Keratinocyte (primary cell): ENCODE measurements at regions not wholly inside any gene's neighbourhood (a gene's known extent, or its start where the extent isn't known, plus 50 kb on each side); places are given as distances from the start of the nearest gene placed in this dataset.

Experiments used
- DNase-seq: peaks from one replicate; pipeline ENCODE4 v3.0.0-alpha.2; 2011; ENCODE audit warnings: low read depth, missing footprints, low spot score
- FAIRE-seq: peaks from 2 replicates; lab custom pipeline; 2011; peaks lifted over from hg19 to GRCh38; lab: Jason Lieb, UNC
- H2AFZ ChIP-seq: 2 replicates; pipeline ENCODE4 v1.6.0; 2012; ENCODE audit warnings: low read length, control low read depth, inconsistent platforms; ENCODE audit not compliant: control insufficient read depth
- H3K27ac ChIP-seq: 2 replicates; pipeline ENCODE4 v1.5.1; 2011; ENCODE audit warnings: low read length; ENCODE audit not compliant: control insufficient read depth, insufficient read depth
- H3K27me3 ChIP-seq: 3 replicates; pipeline ENCODE4 v1.6.0; 2011; ENCODE audit warnings: low read length; ENCODE audit not compliant: control insufficient read depth, insufficient read depth; ENCODE audit errors: extremely low read depth
- H3K36me3 ChIP-seq, 2 experiments: 2 replicates in 1 of 2; 3 replicates in 1 of 2; pipeline ENCODE4 v1.5.1; 2011; ENCODE audit warnings: low read length in 2 of 2, mild to moderate bottlenecking in 1 of 2; ENCODE audit not compliant: control insufficient read depth in 2 of 2, insufficient read depth in 2 of 2; ENCODE audit errors: extremely low read depth in 1 of 2
- H3K4me1 ChIP-seq: 3 replicates; pipeline ENCODE4 v1.5.1; 2011; ENCODE audit warnings: low read length; ENCODE audit not compliant: control insufficient read depth, insufficient read depth; ENCODE audit errors: extremely low read depth
- H3K4me2 ChIP-seq: 3 replicates; pipeline ENCODE4 v1.6.0; 2011; ENCODE audit warnings: low read depth, low read length; ENCODE audit not compliant: control insufficient read depth, insufficient read depth; ENCODE audit errors: extremely low read depth
- H3K4me3 ChIP-seq, 3 experiments: fragments of 200-600 bp in 1 of 3; sonication (generic) in 1 of 3; 2 replicates in 2 of 3; 3 replicates in 1 of 3; pipeline ENCODE4 v1.5.1; 2011 to 2016; ENCODE audit warnings: low read length in 3 of 3, mild to moderate bottlenecking in 3 of 3, control low read depth in 2 of 3, inconsistent platforms in 1 of 3, low read depth in 1 of 3, mixed read lengths in 1 of 3, mixed run types in 1 of 3, moderate library complexity in 1 of 3; ENCODE audit not compliant: control insufficient read depth in 2 of 3, insufficient read depth in 2 of 3; ENCODE audit errors: extremely low read depth in 1 of 3
- H3K79me2 ChIP-seq: 2 replicates; pipeline ENCODE4 v1.6.0; 2012; ENCODE audit warnings: low read length; ENCODE audit not compliant: control insufficient read depth, insufficient read depth
- H3K9ac ChIP-seq: 3 replicates; pipeline ENCODE4 v1.6.0; 2011; ENCODE audit warnings: low read length; ENCODE audit not compliant: control insufficient read depth, insufficient read depth; ENCODE audit errors: extremely low read depth
- H3K9me1 ChIP-seq: 3 replicates; pipeline ENCODE4 v1.6.0; 2011; ENCODE audit warnings: low read length; ENCODE audit not compliant: control insufficient read depth, insufficient read depth; ENCODE audit errors: extremely low read depth
- H3K9me3 ChIP-seq: 2 replicates; pipeline ENCODE4 v1.5.1; 2012; ENCODE audit warnings: low read depth, low read length; ENCODE audit not compliant: control insufficient read depth
- H4K20me1 ChIP-seq: 3 replicates; pipeline ENCODE4 v1.6.0; 2011; ENCODE audit warnings: low read length; ENCODE audit not compliant: control insufficient read depth, insufficient read depth; ENCODE audit errors: extremely low read depth
- CTCF ChIP-seq, 3 experiments: IDR thresholded peaks in 1 of 3; conservative IDR thresholded peaks in 1 of 3; optimal IDR thresholded peaks in 1 of 3; 2 replicates in 2 of 3; 3 replicates in 1 of 3; pipeline versions ENCODE3 to v1.5.1; 2011; ENCODE audit warnings: low read length in 3 of 3, mild to moderate bottlenecking in 3 of 3, moderate library complexity in 2 of 3, control low read depth in 1 of 3, inconsistent platforms in 1 of 3; ENCODE audit not compliant: insufficient read depth in 2 of 3; ENCODE audit errors: extremely low read depth in 1 of 3
- EZH2 ChIP-seq: IDR thresholded peaks from one replicate; pipeline ENCODE4 v1.6.1; 2012; ENCODE audit warnings: inconsistent platforms, mild to moderate bottlenecking, low read length, moderate library complexity
- dilution Hi-C: fragments of 300-500 bp; cut with MboI; formaldehyde crosslinking; loops from one replicate; pipeline ENCODE4 v1.7.0; 2020; ENCODE audit warnings: low sequenced_read_pairs; ENCODE audit not compliant: extremely low pct_ligation_motif_present

GRCh38 chr3:99159220-99159762, 257.8 kb upstream of the DCBLD2 start:
- Histone ChIP-seq H3K9me1 (no peaks in the 10 kb centered on the region), H3K79me2 (no peaks in the 10 kb centered on the region), H4K20me1 (no peaks in the 10 kb centered on the region), H3K9me3 (peaks cover 11% of the 10 kb centered on the region), H3K9ac (no peak overlapping the region), H3K4me1 (no peaks in the 10 kb centered on the region), H2AFZ (no peak overlapping the region), H3K36me3 (no peaks in the 10 kb centered on the region), H3K27ac (no peak overlapping the region), H3K4me3 (no peak overlapping the region), H3K4me2 (no peak overlapping the region), H3K27me3 (no peaks in the 10 kb centered on the region)
- DNase-seq (no peak), FAIRE-seq (no peak)
- dilution Hi-C loops = no loop called here
- TF ChIP-seq CTCF (optimal IDR thresholded peaks at IDR 0.05 in 1 of 3, IDR thresholded peaks at IDR 0.05 in 1 of 3, conservative IDR thresholded peaks at IDR 0.05 in 1 of 3; ENCODE audit: extremely low read depth in 1 of 3, insufficient read depth in 2 of 3, low read length in 3 of 3) (no peak), EZH2 (no peak)

GRCh38 chr3:99145031-99145430, 243.5 kb upstream of the DCBLD2 start:
- dilution Hi-C loops = no loop called here
- H3K36me3 ChIP-seq = no peaks in the 10 kb centered on the region
- H3K9me3 ChIP-seq = no peaks in the 10 kb centered on the region
- no peaks in the 10 kb centered on the region for H3K9me1 ChIP-seq
- H4K20me1 ChIP-seq = no peaks in the 10 kb centered on the region
- no peak for DNase-seq
- no peak overlapping the region for H3K4me3 ChIP-seq
- TF ChIP-seq EZH2 (no peak), CTCF (optimal IDR thresholded peaks at IDR 0.05 in 1 of 3, IDR thresholded peaks at IDR 0.05 in 1 of 3, conservative IDR thresholded peaks at IDR 0.05 in 1 of 3; ENCODE audit: extremely low read depth in 1 of 3, insufficient read depth in 2 of 3, low read length in 3 of 3) (peak in 1 of 3 experiments; percentile 17)
- no peaks in the 10 kb centered on the region for H3K27me3 ChIP-seq
- peaks cover 4% of the 10 kb centered on the region for H3K4me1 ChIP-seq
- no peak overlapping the region for H3K27ac ChIP-seq
- no peak overlapping the region for H3K4me2 ChIP-seq
- no peaks in the 10 kb centered on the region for H3K79me2 ChIP-seq
- H3K9ac ChIP-seq = no peak overlapping the region
- no peak for FAIRE-seq
- no peak overlapping the region for H2AFZ ChIP-seq
